ENCODE measurements at regions not wholly inside any gene's neighbourhood (a gene's known extent, or its start where the extent isn't known, plus 50 kb on each side); places are given as distances from the start of the nearest gene placed in this dataset.

DNA sequence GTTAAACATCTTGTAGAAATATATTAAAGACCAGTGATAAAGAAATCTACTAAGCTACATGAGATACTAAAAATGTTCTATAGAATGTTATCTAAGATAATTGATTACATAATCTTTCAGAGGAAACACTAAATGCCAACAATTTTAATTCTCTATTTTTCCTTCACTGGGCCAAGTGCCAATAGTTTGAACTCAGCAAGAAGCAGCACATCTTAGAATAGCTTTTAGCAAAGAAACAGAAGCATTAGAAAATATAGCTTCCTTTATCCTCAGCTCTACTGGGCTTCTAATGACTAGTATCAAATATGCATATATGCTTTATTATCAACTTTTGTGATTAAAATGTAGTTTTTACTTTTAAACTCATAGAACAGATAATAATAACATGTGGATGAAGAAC is 461.4 kb upstream of the USP15 start:
- TF ChIP-seq, protein P1, sequence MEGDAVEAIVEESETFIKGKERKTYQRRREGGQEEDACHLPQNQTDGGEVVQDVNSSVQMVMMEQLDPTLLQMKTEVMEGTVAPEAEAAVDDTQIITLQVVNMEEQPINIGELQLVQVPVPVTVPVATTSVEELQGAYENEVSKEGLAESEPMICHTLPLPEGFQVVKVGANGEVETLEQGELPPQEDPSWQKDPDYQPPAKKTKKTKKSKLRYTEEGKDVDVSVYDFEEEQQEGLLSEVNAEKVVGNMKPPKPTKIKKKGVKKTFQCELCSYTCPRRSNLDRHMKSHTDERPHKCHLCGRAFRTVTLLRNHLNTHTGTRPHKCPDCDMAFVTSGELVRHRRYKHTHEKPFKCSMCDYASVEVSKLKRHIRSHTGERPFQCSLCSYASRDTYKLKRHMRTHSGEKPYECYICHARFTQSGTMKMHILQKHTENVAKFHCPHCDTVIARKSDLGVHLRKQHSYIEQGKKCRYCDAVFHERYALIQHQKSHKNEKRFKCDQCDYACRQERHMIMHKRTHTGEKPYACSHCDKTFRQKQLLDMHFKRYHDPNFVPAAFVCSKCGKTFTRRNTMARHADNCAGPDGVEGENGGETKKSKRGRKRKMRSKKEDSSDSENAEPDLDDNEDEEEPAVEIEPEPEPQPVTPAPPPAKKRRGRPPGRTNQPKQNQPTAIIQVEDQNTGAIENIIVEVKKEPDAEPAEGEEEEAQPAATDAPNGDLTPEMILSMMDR (IDR thresholded peaks at IDR 0.05) = no peak
- TF ChIP-seq POLR2A (IDR thresholded peaks at IDR 0.05) = no peak
